IMR-90 (cell line): ENCODE measurements at regions not wholly inside any gene's neighbourhood (a gene's known extent, or its start where the extent isn't known, plus 50 kb on each side); places are given as distances from the start of the nearest gene placed in this dataset.
A peak's percentile ranks its signal among the peaks of the same experiment; 100 is the strongest.

Experiments used
- ATAC-seq: fragments of 200-7000 bp; cut with Tn5 transposase; 2 replicates; pipeline ENCODE4 v1.9.1; 2020; ENCODE audit warnings: low read depth, mild to moderate bottlenecking, moderate library complexity
- BruUV-seq: library from RNA; stranded (reverse); fragments of 400-500 nt; replicated peaks from 2 replicates; lab custom pipeline; 2021; lab: Mats Ljungman, UMichigan
- CTCF ChIA-PET: fragments of 300-600 bp; formaldehyde crosslinking; extraction: SDS; loops from one replicate; lab custom pipeline; 2021; ENCODE audit warnings: antibody characterized with exemption; lab: Yijun Ruan, JAX
- POLR2A ChIA-PET: fragments of 300-600 bp; sonication (Branson Sonifier 250); formaldehyde crosslinking; loops from one replicate; lab custom pipeline; 2022; ENCODE audit warnings: antibody characterized with exemption; ENCODE audit not compliant: unreplicated experiment; lab: Charles Lee
- DNase-seq: peaks from one replicate; pipeline ENCODE4 v3.0.0; 2013
- H2AFZ ChIP-seq: replicated peaks from 2 replicates; pipeline ENCODE3; 2013; ENCODE audit warnings: low read length, mild to moderate bottlenecking; ENCODE audit not compliant: poor library complexity
- H2AK5ac ChIP-seq: 2 replicates; pipeline ENCODE4 v1.6.1; 2013; ENCODE audit warnings: low read depth, low read length, inconsistent platforms
- H2AK9ac ChIP-seq: replicated peaks from 2 replicates; pipeline ENCODE3; 2013; ENCODE audit warnings: mild to moderate bottlenecking, low read depth, low read length, moderate library complexity; ENCODE audit not compliant: poor library complexity
- H2BK120ac ChIP-seq: 2 replicates; pipeline ENCODE4 v1.6.1; 2013; ENCODE audit warnings: low read depth, low read length, inconsistent platforms
- H2BK15ac ChIP-seq: 3 replicates; pipeline ENCODE4 v1.6.1; 2013; ENCODE audit warnings: low read depth, low read length, inconsistent platforms
- H2BK20ac ChIP-seq: 2 replicates; pipeline ENCODE4 v1.6.1; 2013; ENCODE audit warnings: low read depth, mild to moderate bottlenecking, inconsistent platforms, low read length, moderate library complexity
- H2BK5ac ChIP-seq: 2 replicates; pipeline ENCODE4 v1.6.1; 2013; ENCODE audit warnings: mild to moderate bottlenecking, low read depth, low read length, inconsistent platforms; ENCODE audit not compliant: poor library complexity, severe bottlenecking
- H3K14ac ChIP-seq: replicated peaks from 2 replicates; pipeline ENCODE4 v1.6.1; 2013; ENCODE audit warnings: low read depth, low read length, inconsistent platforms
- H3K18ac ChIP-seq: 2 replicates; pipeline ENCODE4 v1.6.1; 2013; ENCODE audit warnings: low read depth, low read length, control low read depth
- H3K23ac ChIP-seq: 2 replicates; pipeline ENCODE4 v1.6.1; 2013; ENCODE audit warnings: low read depth, low read length, inconsistent platforms
- H3K27ac ChIP-seq: 2 replicates; pipeline ENCODE4 v1.5.1; 2013; ENCODE audit warnings: mild to moderate bottlenecking, control low read depth, low read length; ENCODE audit not compliant: insufficient read depth
- H3K27me3 ChIP-seq: 2 replicates; pipeline ENCODE4 v1.6.1; 2013; ENCODE audit warnings: low read length; ENCODE audit not compliant: control insufficient read depth, insufficient read depth
- H3K36me3 ChIP-seq: 2 replicates; pipeline ENCODE4 v1.6.1; 2013; ENCODE audit warnings: low read length, mixed read lengths; ENCODE audit not compliant: control insufficient read depth, insufficient read depth
- H3K4ac ChIP-seq: 2 replicates; pipeline ENCODE4 v1.6.1; 2013; ENCODE audit warnings: low read depth, low read length, inconsistent platforms
- H3K4me1 ChIP-seq: 2 replicates; pipeline ENCODE4 v1.6.1; 2013; ENCODE audit warnings: low read length, mixed read lengths; ENCODE audit not compliant: control insufficient read depth, insufficient read depth
- H3K4me2 ChIP-seq: 2 replicates; pipeline ENCODE4 v1.6.1; 2013; ENCODE audit warnings: low read depth, mild to moderate bottlenecking, control low read depth, low read length, moderate library complexity
- H3K4me3 ChIP-seq: 2 replicates; pipeline ENCODE4 v1.5.1; 2013; ENCODE audit warnings: low read depth, mild to moderate bottlenecking, control low read depth, low read length, moderate library complexity; ENCODE audit not compliant: insufficient read depth
- H3K56ac ChIP-seq: 2 replicates; pipeline ENCODE4 v1.6.1; 2013; ENCODE audit warnings: low read length, inconsistent platforms; ENCODE audit not compliant: insufficient read depth; ENCODE audit errors: extremely low read depth
- H3K79me1 ChIP-seq, 2 experiments: 2 replicates each; pipeline ENCODE4 v1.6.1; 2013; ENCODE audit warnings: low read length in 2 of 2, inconsistent platforms in 1 of 2, low read depth in 1 of 2
- H3K9ac ChIP-seq: 2 replicates; pipeline ENCODE4 v1.6.1; 2013; ENCODE audit warnings: low read depth, low read length, control low read depth
- H3K9me1 ChIP-seq: 2 replicates; pipeline ENCODE4 v1.6.1; 2013; ENCODE audit warnings: low read length, inconsistent platforms; ENCODE audit not compliant: insufficient read depth
- H3K9me3 ChIP-seq: 2 replicates; pipeline ENCODE4 v1.6.1; 2013; ENCODE audit warnings: low read length; ENCODE audit not compliant: control insufficient read depth, insufficient read depth
- H4K20me1 ChIP-seq: 2 replicates; pipeline ENCODE4 v1.6.1; 2013; ENCODE audit warnings: low read length, inconsistent platforms; ENCODE audit not compliant: insufficient read depth
- H4K5ac ChIP-seq: 2 replicates; pipeline ENCODE4 v1.6.1; 2013; ENCODE audit warnings: mild to moderate bottlenecking, low read depth, low read length, control low read depth
- H4K8ac ChIP-seq, 2 experiments: 2 replicates each; pipeline ENCODE4 v1.6.1; 2013; ENCODE audit warnings: low read depth in 2 of 2, low read length in 2 of 2, control low read depth in 1 of 2, inconsistent platforms in 1 of 2
- H4K91ac ChIP-seq: 2 replicates; pipeline ENCODE4 v1.6.1; 2013; ENCODE audit warnings: low read depth, low read length, inconsistent platforms; ENCODE audit not compliant: insufficient read depth
- CEBPB ChIP-seq: IDR thresholded peaks from 2 replicates; pipeline ENCODE4 v1.6.1; 2012; ENCODE audit warnings: low read depth, low read length, improper control_type of control experiment
- CHD1 ChIP-seq: IDR thresholded peaks from 2 replicates; pipeline ENCODE4 v1.6.1; 2012; ENCODE audit warnings: low read depth, low read length, improper control_type of control experiment
- CTCF ChIP-seq: conservative IDR thresholded peaks from 2 replicates; pipeline ENCODE4 v1.5.1; 2012; ENCODE audit warnings: mild to moderate bottlenecking, low read depth, low read length, improper control_type of control experiment
- MAZ ChIP-seq: IDR thresholded peaks from 2 replicates; pipeline ENCODE4 v1.6.1; 2012; ENCODE audit warnings: low read depth, mild to moderate bottlenecking, low read length, improper control_type of control experiment, moderate library complexity, borderline replicate concordance
- RAD21 ChIP-seq: IDR thresholded peaks from 2 replicates; pipeline ENCODE4 v1.6.1; 2012; ENCODE audit warnings: low read length, improper control_type of control experiment
- RFX5 ChIP-seq: IDR thresholded peaks from 2 replicates; pipeline ENCODE4 v1.8.0; 2012; ENCODE audit warnings: low read depth, mild to moderate bottlenecking, low read length, moderate library complexity
- SMC3 ChIP-seq: fragments of 150-350 bp; IDR thresholded peaks from 2 replicates; pipeline ENCODE4 v1.6.1; 2016; ENCODE audit warnings: low read depth, mild to moderate bottlenecking, antibody characterized with exemption, low read length, moderate library complexity
- WGBS, 2 experiments: methylation state at CpG; one replicate each; pipeline versions ENCODE4 v1.1.5 to v1.1.7; 2013; ENCODE audit warnings: missing lambda C conversion rate in 2 of 2; ENCODE audit not compliant: insufficient read length in 1 of 2; ENCODE audit errors: extremely low coverage in 2 of 2; 5-methylcytosine and 5-hydroxymethylcytosine counted together
- dilution Hi-C: fragments of 300-500 bp; cut with HindIII; formaldehyde crosslinking; loops from one replicate; pipeline ENCODE4 v1.14.3; 2018; ENCODE audit warnings: low sequenced_read_pairs; ENCODE audit not compliant: unreplicated experiment
- in situ Hi-C: fragments of 300-500 bp; cut with MboI; formaldehyde crosslinking; loops from 3 replicates; pipeline ENCODE4 v1.14.3; 2019; ENCODE audit warnings: low sequenced_read_pairs, inconsistent platforms, mixed read lengths
- intact Hi-C: fragments of 100-400 bp; cut with micrococcal nuclease; formaldehyde crosslinking; loops from 2 replicates; pipeline ENCODE4 v1.10.0; 2022

- TF ChIP-seq MAZ (no peak), RFX5 (no peak), RAD21 (no peak), SMC3 (no peak), CHD1 (no peak), CTCF (no peak), CEBPB (peak; percentile 34; the same call in 1 of the 2 replicates)
- in situ Hi-C loops: no loop called here
- Histone ChIP-seq H3K4ac (no peak overlapping the region), H3K79me1 (no peaks in the 10 kb centered on the region), H3K9me1 (no peaks in the 10 kb centered on the region), H3K4me1 (no peaks in the 10 kb centered on the region), H2BK5ac (no peak overlapping the region), H4K5ac (no peak overlapping the region), H2BK120ac (no peak overlapping the region), H4K8ac (no peak overlapping the region), H4K91ac (no peak overlapping the region), H3K9me3 (peaks cover 12% of the 10 kb centered on the region; the same call in 1 of the 2 replicates), H3K4me2 (no peak overlapping the region), H2AK5ac (no peak overlapping the region), H3K4me3 (no peak overlapping the region), H3K27me3 (no peaks in the 10 kb centered on the region), H3K27ac (no peak overlapping the region), H2AFZ (no peak overlapping the region), H4K20me1 (no peaks in the 10 kb centered on the region), H3K56ac (no peak overlapping the region), H2BK20ac (no peak overlapping the region), H3K14ac (no peak overlapping the region), H2AK9ac (no peak overlapping the region), H2BK15ac (no peak overlapping the region), H3K18ac (no peak overlapping the region), H3K36me3 (no peaks in the 10 kb centered on the region), H3K23ac (no peak overlapping the region), H3K9ac (no peak overlapping the region)
- ChIA-PET POLR2A (no interaction called here), CTCF (no interaction called here)
- dilution Hi-C loops: no loop called here
- intact Hi-C loops: no loop called here
- ATAC-seq: no peak
- no CpG with 5 or more reads among the region's 5 CpGs for WGBS, 2 experiments
- no peak for DNase-seq
- no TSS peak for BruUV-seq
Measured at GRCh38 chr12:126464153-126464552, 1398.9 kb downstream of the AACS start.
